GM13976 (cell line): ENCODE measurements at regions not wholly inside any gene's neighbourhood (a gene's known extent, or its start where the extent isn't known, plus 50 kb on each side); places are given as distances from the start of the nearest gene placed in this dataset.

Source experiments
- DNase-seq: peaks from one replicate; pipeline ENCODE4 v3.0.0; 2012; ENCODE audit warnings: low spot score
- in situ Hi-C: fragments of 300-500 bp; cut with MboI; formaldehyde crosslinking; loops from one replicate; pipeline ENCODE4 v1.12.0; 2022; ENCODE audit warnings: low sequenced_read_pairs, mixed read lengths, inconsistent platforms; ENCODE audit not compliant: unreplicated experiment
- TF ChIP-seq, protein P1 (sequence below): IDR thresholded peaks from 2 replicates; pipeline ENCODE4 v1.5.1; 2012; ENCODE audit warnings: borderline replicate concordance, mild to moderate bottlenecking; ENCODE audit not compliant: insufficient read depth; ENCODE audit errors: extremely low read depth, missing control alignments, control extremely low read depth

DNA sequence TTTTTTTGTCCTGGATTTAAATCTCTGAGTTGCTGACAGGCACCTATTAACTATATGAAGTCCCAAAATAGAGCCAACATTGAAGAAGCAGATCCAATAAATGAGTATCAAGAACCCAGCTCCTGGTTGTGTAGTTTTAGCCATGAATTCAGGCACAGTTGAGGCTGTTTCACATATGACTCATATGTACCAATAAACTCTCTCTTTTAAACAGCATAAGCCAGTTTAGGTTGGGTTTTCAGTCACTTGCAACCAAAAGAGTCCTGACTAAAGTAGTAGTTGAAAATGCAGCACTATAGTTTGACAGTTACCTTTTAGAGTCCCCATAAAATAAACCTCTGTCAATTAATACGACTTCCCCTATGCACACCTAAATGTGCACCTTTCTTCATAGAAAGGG is 389.9 kb downstream of the RPS29 start:
- in situ Hi-C loops = no loop called here
- no peak for DNase-seq
- TF ChIP-seq, protein P1, sequence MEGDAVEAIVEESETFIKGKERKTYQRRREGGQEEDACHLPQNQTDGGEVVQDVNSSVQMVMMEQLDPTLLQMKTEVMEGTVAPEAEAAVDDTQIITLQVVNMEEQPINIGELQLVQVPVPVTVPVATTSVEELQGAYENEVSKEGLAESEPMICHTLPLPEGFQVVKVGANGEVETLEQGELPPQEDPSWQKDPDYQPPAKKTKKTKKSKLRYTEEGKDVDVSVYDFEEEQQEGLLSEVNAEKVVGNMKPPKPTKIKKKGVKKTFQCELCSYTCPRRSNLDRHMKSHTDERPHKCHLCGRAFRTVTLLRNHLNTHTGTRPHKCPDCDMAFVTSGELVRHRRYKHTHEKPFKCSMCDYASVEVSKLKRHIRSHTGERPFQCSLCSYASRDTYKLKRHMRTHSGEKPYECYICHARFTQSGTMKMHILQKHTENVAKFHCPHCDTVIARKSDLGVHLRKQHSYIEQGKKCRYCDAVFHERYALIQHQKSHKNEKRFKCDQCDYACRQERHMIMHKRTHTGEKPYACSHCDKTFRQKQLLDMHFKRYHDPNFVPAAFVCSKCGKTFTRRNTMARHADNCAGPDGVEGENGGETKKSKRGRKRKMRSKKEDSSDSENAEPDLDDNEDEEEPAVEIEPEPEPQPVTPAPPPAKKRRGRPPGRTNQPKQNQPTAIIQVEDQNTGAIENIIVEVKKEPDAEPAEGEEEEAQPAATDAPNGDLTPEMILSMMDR = no peak

DNA sequence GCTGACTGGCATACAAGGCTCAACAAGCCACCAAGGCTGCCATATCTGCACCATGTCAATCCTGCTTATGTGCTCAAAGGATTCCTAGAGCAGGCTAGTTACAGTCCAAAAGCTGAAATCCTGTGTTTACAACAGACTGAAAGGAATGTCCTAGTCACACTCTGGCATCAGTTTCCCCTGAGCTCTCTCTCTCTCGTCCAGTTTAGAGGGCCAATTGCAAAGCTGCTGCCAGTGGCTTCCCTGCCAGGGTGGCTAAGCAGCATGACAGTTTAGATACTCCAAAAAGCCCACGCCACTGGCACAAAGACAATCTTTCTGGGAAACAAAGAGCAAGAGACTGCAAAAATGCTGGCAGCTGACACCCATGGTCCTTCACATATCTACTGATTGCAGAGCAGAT is 392.1 kb downstream of the RPS29 start:
- DNase-seq = no peak
- TF ChIP-seq, protein P1 = no peak
- in situ Hi-C loops = no loop called here

DNA sequence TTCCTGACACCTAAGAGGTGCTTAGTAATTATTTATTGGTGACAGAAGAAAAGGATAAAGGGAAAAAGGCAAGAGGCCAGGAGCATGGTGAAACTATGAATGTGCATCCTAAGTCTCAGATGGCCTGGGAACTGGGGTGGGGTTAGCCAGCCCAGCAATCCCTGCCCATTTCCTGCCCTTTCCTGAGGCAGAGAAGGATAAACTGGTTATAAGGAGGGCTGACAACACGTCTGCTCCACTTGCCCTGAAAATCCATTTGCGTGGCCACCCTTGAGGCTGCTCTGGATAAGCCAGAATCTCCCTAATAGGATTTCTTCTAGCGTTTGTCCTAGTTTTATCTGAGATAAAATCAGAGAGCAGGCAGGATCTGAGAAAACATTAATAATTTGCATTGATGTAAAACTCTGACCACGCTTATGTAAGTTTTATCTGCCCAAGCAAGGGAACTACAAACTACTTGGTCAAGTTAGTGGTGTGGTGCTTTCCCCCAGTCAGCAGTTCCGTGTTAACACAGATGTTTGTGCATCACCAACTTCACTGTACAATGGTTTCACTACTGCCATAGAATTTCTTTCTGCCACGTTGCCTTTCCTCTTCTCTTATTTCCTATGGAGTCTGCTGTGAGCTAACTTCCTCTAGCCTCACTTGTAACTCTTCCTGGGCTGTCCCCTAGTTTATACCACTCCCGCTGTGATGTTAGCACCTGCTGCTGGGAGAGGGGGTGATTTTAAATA is 392.7 kb downstream of the RPS29 start:
- peak; percentile 1 for DNase-seq
- in situ Hi-C loops = no loop called here
- TF ChIP-seq, protein P1 = no peak

DNA sequence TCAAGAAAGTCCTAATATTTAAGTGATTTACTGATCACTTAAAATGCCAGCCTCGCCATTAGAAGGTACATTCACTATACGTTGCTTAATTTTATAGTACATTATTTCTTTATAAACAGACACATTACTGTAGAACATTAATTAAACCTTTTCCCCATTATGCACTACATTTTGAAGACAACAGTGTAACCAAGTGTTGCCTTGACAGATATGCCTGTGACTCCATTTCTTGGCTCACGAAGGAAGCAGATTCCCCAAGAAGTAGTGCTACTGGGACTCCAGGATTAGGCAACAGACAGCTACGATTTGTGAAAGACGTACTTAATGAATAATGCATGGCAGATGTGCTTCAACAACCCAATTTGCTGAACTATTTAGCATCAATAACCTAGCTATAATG is 394.8 kb downstream of the RPS29 start:
- in situ Hi-C loops = no loop called here
- TF ChIP-seq, protein P1 = no peak
- no peak for DNase-seq

DNA sequence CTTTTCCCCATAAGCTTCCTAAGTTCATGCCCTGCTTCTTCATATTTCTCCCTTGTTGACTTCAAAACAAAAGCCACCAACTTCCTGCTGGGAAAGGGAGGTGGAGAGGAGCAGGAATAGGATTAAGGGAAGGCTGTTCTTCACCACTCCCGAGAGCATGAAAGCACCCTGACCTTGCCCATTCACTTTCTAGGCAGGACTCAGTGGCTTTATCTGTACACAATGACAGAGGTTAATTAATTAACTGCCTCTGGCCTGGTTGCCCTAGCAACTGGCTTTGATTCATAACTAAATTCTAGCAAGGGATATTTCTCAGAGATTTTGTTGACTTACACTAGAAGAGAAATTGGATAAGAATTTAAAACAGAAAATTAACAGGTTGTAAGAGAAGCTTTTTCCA is 396.8 kb downstream of the RPS29 start:
- in situ Hi-C loops = no loop called here

DNA sequence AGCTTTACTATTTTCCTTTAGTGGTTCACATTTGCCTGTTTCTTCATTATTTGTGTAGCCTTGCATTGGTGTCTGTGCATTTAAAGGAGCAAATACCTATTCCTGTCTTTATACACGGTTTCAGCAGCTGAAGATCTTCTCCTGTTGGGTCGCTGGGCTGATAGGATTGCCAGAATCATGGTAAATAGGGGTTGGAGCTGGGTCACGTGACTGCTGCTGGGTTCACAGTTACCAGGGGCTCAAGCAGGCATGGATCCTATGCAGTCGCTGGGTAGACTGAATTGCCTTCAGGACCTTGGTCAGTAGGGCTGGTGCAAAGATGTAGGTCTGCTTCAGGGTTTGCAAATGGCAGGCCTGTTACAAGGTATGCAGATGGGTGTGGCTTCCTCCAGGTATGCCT is 398.4 kb downstream of the RPS29 start:
- in situ Hi-C loops = no loop called here
- TF ChIP-seq, protein P1 = no peak
- DNase-seq = no peak

More for the DNA sequence above, 396.8 kb downstream of the RPS29 start:
- TF ChIP-seq, protein P1 = no peak
- no peak for DNase-seq
